HEK293 (cell line): ENCODE measurements at regions not wholly inside any gene's neighbourhood (a gene's known extent, or its start where the extent isn't known, plus 50 kb on each side); places are given as distances from the start of the nearest gene placed in this dataset.

Source experiments
- ELK4 ChIP-seq: IDR thresholded peaks from 2 replicates; pipeline ENCODE4 v1.6.1; 2011; ENCODE audit warnings: mild to moderate bottlenecking, low read depth, low read length, borderline replicate concordance
- PRDM1 ChIP-seq: fragments of 450-650 bp; formaldehyde crosslinking; IDR thresholded peaks from 2 replicates; pipeline ENCODE4; 2016; ENCODE audit warnings: missing biosample characterization, missing genetic modification characterization
- RBAK ChIP-seq: fragments of 450-650 bp; formaldehyde crosslinking; IDR thresholded peaks from 2 replicates; pipeline ENCODE4 v1.5.1; 2016; ENCODE audit warnings: missing biosample characterization, missing genetic modification characterization
- REST ChIP-seq: fragments of 450-650 bp; formaldehyde crosslinking; IDR thresholded peaks from 2 replicates; pipeline ENCODE4 v1.5.1; 2016; ENCODE audit warnings: missing biosample characterization, missing genetic modification characterization
- ZBTB21 ChIP-seq: fragments of 450-650 bp; formaldehyde crosslinking; IDR thresholded peaks from 2 replicates; pipeline ENCODE4 v1.5.1; 2017; ENCODE audit warnings: missing biosample characterization, missing genetic modification characterization
- ZNF114 ChIP-seq: fragments of 450-650 bp; formaldehyde crosslinking; IDR thresholded peaks from 2 replicates; pipeline ENCODE4 v1.5.0; 2017; ENCODE audit warnings: missing biosample characterization, missing genetic modification characterization
- ZNF23 ChIP-seq: fragments of 450-650 bp; formaldehyde crosslinking; IDR thresholded peaks from 2 replicates; pipeline ENCODE4 v1.5.1; 2016; ENCODE audit warnings: missing biosample characterization, missing genetic modification characterization, borderline replicate concordance
- ZNF274 ChIP-seq, 2 experiments: fragments of 200-500 bp in 1 of 2; fragments of 450-650 bp in 1 of 2; sonication (Bioruptor generic) in 1 of 2; formaldehyde crosslinking in 1 of 2; IDR thresholded peaks; 2 replicates each; pipeline versions ENCODE4 v1.5.1 to v1.6.1; 2014 to 2016; ENCODE audit warnings: borderline replicate concordance in 1 of 2, inconsistent platforms in 1 of 2, low read length in 1 of 2, missing biosample characterization in 1 of 2, missing genetic modification characterization in 1 of 2
- ZNF292 ChIP-seq: fragments of 450-650 bp; formaldehyde crosslinking; IDR thresholded peaks from 2 replicates; pipeline ENCODE4 v1.5.1; 2016; ENCODE audit warnings: low read depth, missing biosample characterization, missing genetic modification characterization, borderline replicate concordance
- TF ChIP-seq, protein P1 (sequence below): fragments of 450-650 bp; formaldehyde crosslinking; IDR thresholded peaks from 2 replicates; pipeline ENCODE4 v1.5.1; 2016; ENCODE audit warnings: missing biosample characterization, missing genetic modification characterization

DNA sequence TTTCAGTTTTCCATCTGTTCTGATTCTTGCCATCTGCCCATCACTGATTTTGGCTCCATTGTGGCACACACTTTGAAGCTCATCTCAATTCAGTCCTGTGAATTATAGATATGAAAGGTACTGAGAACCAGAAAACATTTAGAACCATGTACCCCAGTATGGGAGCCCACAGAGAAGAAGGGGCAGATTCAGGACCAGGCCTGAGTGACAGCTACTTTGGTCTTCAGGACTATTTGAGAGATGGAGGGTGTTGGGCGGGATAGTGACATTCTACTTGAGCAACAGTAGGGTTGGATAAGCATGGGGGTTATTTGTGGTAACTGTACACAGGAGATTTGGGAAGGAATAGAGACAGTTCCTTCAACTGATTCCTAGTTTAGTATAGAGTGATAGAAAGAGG is 259.2 kb upstream of the MANEA start:
- TF ChIP-seq, protein P1, sequence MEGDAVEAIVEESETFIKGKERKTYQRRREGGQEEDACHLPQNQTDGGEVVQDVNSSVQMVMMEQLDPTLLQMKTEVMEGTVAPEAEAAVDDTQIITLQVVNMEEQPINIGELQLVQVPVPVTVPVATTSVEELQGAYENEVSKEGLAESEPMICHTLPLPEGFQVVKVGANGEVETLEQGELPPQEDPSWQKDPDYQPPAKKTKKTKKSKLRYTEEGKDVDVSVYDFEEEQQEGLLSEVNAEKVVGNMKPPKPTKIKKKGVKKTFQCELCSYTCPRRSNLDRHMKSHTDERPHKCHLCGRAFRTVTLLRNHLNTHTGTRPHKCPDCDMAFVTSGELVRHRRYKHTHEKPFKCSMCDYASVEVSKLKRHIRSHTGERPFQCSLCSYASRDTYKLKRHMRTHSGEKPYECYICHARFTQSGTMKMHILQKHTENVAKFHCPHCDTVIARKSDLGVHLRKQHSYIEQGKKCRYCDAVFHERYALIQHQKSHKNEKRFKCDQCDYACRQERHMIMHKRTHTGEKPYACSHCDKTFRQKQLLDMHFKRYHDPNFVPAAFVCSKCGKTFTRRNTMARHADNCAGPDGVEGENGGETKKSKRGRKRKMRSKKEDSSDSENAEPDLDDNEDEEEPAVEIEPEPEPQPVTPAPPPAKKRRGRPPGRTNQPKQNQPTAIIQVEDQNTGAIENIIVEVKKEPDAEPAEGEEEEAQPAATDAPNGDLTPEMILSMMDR (tag by site-specific recombination), result no peak
- TF ChIP-seq ZNF274 (IDR thresholded peaks at IDR 0.05; ENCODE audit: low read length) (no peak), ZNF274 (tag by site-specific recombination; IDR thresholded peaks at IDR 0.05; ENCODE audit: borderline replicate concordance) (no peak), ZNF114 (no peak), ELK4 (no peak), RBAK (tag by site-specific recombination) (no peak), ZBTB21 (tag by site-specific recombination) (no peak), ZNF23 (tag by site-specific recombination) (no peak), ZNF292 (tag by site-specific recombination) (no peak), REST (no peak), PRDM1 (tag by site-specific recombination) (no peak)
